B cell (primary cell): ENCODE measurements at regions not wholly inside any gene's neighbourhood (a gene's known extent, or its start where the extent isn't known, plus 50 kb on each side); places are given as distances from the start of the nearest gene placed in this dataset.

Source experiments
- EZH2 ChIP-seq: IDR thresholded peaks from 2 replicates; pipeline ENCODE4 v1.6.1; 2012; ENCODE audit warnings: borderline replicate concordance, low read depth, mild to moderate bottlenecking, moderate library complexity, low read length; ENCODE audit not compliant: insufficient read depth, poor library complexity, severe bottlenecking
- TF ChIP-seq, protein P1 (sequence below): fragments of 200-600 bp; IDR thresholded peaks from one replicate; pipeline ENCODE4 v1.8.0; 2022; ENCODE audit warnings: antibody characterized with exemption, mild to moderate bottlenecking

GRCh38 chr5:51990661-51991180 lies 607.5 kb downstream of the ISL1 start:
- TF ChIP-seq, protein P1, sequence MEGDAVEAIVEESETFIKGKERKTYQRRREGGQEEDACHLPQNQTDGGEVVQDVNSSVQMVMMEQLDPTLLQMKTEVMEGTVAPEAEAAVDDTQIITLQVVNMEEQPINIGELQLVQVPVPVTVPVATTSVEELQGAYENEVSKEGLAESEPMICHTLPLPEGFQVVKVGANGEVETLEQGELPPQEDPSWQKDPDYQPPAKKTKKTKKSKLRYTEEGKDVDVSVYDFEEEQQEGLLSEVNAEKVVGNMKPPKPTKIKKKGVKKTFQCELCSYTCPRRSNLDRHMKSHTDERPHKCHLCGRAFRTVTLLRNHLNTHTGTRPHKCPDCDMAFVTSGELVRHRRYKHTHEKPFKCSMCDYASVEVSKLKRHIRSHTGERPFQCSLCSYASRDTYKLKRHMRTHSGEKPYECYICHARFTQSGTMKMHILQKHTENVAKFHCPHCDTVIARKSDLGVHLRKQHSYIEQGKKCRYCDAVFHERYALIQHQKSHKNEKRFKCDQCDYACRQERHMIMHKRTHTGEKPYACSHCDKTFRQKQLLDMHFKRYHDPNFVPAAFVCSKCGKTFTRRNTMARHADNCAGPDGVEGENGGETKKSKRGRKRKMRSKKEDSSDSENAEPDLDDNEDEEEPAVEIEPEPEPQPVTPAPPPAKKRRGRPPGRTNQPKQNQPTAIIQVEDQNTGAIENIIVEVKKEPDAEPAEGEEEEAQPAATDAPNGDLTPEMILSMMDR: no peak
- no peak for TF ChIP-seq EZH2
